OCI-LY3 (cell line): ENCODE measurements at regions not wholly inside any gene's neighbourhood (a gene's known extent, or its start where the extent isn't known, plus 50 kb on each side); places are given as distances from the start of the nearest gene placed in this dataset.

Experiments
- H2AFZ ChIP-seq: fragments of 200-600, 300-600 bp; shearing (Covaris generic); 2 replicates; pipeline ENCODE4 v1.6.0; 2014; ENCODE audit warnings: antibody characterized with exemption, low read depth, low read length
- H3K27ac ChIP-seq: fragments of 200-600, 300-600 bp; sonication (generic); 2 replicates; pipeline ENCODE4 v1.5.1; 2014; ENCODE audit warnings: mild to moderate bottlenecking, low read length, moderate library complexity, mixed read lengths
- H3K27me3 ChIP-seq: fragments of 200-600, 300-600 bp; sonication (generic); 2 replicates; pipeline ENCODE4 v1.6.1; 2014; ENCODE audit warnings: low read depth, low read length, mixed read lengths
- H3K36me3 ChIP-seq: fragments of 200-600, 300-600 bp; sonication (generic); replicated peaks from 2 replicates; pipeline ENCODE3; 2014; ENCODE audit warnings: low read depth, low read length, mixed read lengths
- H3K4me1 ChIP-seq: fragments of 300-600, 200-600 bp; sonication (generic); 2 replicates; pipeline ENCODE4 v1.6.1; 2014; ENCODE audit warnings: low read length, mixed read lengths
- H3K4me2 ChIP-seq: fragments of 200-600, 300-600 bp; sonication (generic); 2 replicates; pipeline ENCODE4 v1.6.1; 2014; ENCODE audit warnings: low read length, mixed read lengths
- H3K4me3 ChIP-seq: fragments of 300-600, 200-600 bp; sonication (generic); 2 replicates; pipeline ENCODE4 v1.5.1; 2014; ENCODE audit warnings: antibody characterized with exemption, mild to moderate bottlenecking, low read length, moderate library complexity
- H3K79me2 ChIP-seq: fragments of 300-600, 200-600 bp; shearing (Covaris generic); 2 replicates; pipeline ENCODE4 v1.6.1; 2014; ENCODE audit warnings: mild to moderate bottlenecking, low read length, mixed read lengths
- H3K9ac ChIP-seq: fragments of 300-600, 200-600 bp; shearing (Covaris generic); 2 replicates; pipeline ENCODE4 v1.6.0; 2014; ENCODE audit warnings: mild to moderate bottlenecking, low read length, moderate library complexity
- H3K9me3 ChIP-seq: fragments of 200-600, 300-600 bp; shearing (Covaris generic); 2 replicates; pipeline ENCODE4 v1.6.1; 2014; ENCODE audit warnings: low read length, mixed read lengths; ENCODE audit not compliant: insufficient read depth
- H4K20me1 ChIP-seq: fragments of 200-600, 300-600 bp; sonication (generic); 2 replicates; pipeline ENCODE4 v1.6.1; 2016; ENCODE audit warnings: low read length, mixed read lengths; ENCODE audit not compliant: insufficient read depth
- EZH2phosphoT487 ChIP-seq: fragments of 200-600 bp; shearing (Covaris generic); IDR thresholded peaks from 2 replicates; pipeline ENCODE4 v1.6.1; 2018; ENCODE audit warnings: antibody characterized with exemption, mixed run types, low read depth
- TF ChIP-seq, protein P1 (sequence below): fragments of 200-600, 300-600 bp; sonication (generic); IDR thresholded peaks from 2 replicates; pipeline ENCODE4 v1.5.1; 2014; ENCODE audit warnings: antibody characterized with exemption, low read length, low read depth

DNA sequence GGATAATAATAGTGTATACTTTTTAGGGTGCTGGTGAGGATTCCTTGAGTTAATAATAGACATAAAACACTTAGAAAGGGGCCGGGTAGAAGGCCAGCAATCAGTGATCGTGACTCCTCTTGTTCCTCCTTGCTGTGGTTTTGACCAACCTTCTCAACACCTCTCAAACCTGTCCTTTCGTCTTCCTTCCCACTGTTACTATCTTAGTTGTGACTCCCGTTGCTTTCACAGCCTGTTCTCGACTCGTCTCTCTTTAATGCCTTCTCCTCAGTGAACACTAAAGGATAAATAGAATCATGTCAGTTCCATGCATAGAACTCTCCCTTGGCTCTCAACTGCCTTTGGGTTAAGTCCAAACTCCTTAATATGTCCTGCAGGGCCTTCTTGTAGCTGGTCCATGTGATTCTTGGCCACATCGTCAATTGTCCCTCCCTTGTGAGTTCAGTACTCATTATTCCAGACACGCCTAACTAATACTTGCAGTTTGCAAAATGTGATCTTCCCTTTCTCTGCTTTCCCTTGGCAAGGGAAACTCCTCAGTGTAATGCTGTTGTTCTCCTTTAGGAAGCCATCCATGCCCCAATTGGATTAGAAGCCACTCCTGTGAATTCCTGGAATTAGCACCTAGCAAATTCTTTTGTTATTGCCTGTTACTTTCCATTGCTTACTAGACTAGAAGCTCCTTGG, 164.9 kb downstream of the UTRN start:
- no peak overlapping the region for H3K4me3 ChIP-seq
- H3K79me2 ChIP-seq = no peaks in the 10 kb centered on the region
- H3K9me3 ChIP-seq = no peaks in the 10 kb centered on the region
- H3K4me1 ChIP-seq = no peaks in the 10 kb centered on the region
- TF ChIP-seq, protein P1, sequence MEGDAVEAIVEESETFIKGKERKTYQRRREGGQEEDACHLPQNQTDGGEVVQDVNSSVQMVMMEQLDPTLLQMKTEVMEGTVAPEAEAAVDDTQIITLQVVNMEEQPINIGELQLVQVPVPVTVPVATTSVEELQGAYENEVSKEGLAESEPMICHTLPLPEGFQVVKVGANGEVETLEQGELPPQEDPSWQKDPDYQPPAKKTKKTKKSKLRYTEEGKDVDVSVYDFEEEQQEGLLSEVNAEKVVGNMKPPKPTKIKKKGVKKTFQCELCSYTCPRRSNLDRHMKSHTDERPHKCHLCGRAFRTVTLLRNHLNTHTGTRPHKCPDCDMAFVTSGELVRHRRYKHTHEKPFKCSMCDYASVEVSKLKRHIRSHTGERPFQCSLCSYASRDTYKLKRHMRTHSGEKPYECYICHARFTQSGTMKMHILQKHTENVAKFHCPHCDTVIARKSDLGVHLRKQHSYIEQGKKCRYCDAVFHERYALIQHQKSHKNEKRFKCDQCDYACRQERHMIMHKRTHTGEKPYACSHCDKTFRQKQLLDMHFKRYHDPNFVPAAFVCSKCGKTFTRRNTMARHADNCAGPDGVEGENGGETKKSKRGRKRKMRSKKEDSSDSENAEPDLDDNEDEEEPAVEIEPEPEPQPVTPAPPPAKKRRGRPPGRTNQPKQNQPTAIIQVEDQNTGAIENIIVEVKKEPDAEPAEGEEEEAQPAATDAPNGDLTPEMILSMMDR = no peak
- no peak for TF ChIP-seq EZH2phosphoT487
- H3K27me3 ChIP-seq = no peaks in the 10 kb centered on the region
- no peak overlapping the region for H3K4me2 ChIP-seq
- H3K36me3 ChIP-seq = no peaks in the 10 kb centered on the region
- no peaks in the 10 kb centered on the region for H4K20me1 ChIP-seq
- no peak overlapping the region for H3K27ac ChIP-seq
- no peak overlapping the region for H3K9ac ChIP-seq
- H2AFZ ChIP-seq = no peak overlapping the region

DNA sequence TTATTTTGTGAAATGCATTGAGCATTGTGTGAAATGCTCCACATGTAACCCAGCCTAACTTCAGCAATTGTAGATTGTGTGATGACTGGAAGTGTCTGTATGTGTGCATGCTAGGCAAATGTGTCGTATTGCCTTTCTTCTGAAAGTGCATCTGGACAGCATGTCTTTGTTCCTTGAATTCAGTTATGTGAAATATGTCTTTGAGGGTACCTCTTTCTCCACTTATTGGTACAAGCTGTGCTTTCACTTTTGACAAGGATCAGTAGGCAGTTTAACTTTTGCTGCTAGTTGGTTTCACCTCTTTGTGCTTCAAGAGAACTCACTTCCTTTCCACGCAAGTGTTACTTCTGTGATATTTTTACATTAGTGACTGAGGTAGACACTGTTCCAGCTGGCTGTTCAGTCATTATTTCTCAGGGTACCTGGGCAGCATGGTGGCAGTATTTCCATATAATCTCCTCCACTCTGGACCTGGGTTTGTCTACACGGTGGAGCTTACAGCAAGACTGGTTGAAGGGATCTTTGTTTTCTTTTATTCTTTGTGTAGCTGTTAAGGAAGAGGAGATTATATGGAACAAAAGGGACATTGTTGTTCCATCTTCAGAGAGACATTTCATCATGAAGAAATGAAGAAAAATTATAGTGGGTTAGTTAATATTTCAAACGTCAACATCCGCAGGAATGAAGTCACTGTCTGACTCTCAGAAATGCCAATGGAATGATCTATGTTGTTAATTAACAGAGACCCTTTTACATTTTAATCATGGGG, 175.4 kb downstream of the UTRN start:
- no peak overlapping the region for H3K4me3 ChIP-seq
- no peaks in the 10 kb centered on the region for H3K79me2 ChIP-seq
- no peak for TF ChIP-seq EZH2phosphoT487
- TF ChIP-seq, protein P1 = no peak
- H3K9me3 ChIP-seq = no peaks in the 10 kb centered on the region
- H2AFZ ChIP-seq = no peak overlapping the region
- no peaks in the 10 kb centered on the region for H3K4me1 ChIP-seq
- H3K9ac ChIP-seq = no peak overlapping the region
- H3K36me3 ChIP-seq = no peaks in the 10 kb centered on the region
- no peaks in the 10 kb centered on the region for H4K20me1 ChIP-seq
- H3K27me3 ChIP-seq = no peaks in the 10 kb centered on the region
- no peak overlapping the region for H3K27ac ChIP-seq
- no peak overlapping the region for H3K4me2 ChIP-seq

DNA sequence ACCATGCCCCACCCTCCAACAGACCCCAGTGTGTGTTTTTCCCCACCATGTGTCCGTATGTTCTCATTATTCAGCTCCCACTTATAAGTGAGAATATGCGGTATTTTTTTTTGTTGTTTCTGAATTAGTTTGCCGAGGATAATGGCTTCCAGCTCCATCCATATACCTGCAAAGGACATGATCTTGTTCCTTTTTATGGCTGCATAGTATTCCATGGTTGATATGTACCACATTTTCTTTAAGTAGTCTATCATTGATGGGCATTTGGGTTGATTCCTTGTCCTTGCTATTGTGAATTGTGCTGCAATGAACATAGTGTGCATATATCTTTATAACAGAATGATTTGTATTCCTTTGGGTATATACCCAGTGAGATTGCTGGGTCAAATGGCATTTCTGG, 176.9 kb downstream of the UTRN start:
- H3K9me3 ChIP-seq = no peaks in the 10 kb centered on the region
- no peak for TF ChIP-seq EZH2phosphoT487
- TF ChIP-seq, protein P1 = no peak

DNA sequence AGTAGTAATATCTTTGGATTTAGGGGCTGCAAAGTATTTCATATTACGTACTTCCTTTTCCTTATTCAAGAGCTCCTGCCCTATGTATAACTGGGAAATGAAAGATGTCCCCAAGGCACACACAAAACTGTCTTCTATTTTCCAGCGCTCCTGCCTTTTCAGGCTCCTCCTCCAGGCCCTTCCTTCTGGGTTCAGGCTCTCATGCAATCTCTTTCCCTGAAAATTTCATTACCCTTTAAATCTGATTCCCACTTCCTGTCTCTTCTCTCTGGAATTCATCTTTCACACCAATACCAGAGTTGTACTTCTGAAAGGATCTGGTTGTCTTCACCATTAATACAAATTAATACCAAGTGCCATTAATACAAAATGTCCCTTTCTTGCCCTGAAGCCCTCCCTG, 181.6 kb downstream of the UTRN start:
- H3K79me2 ChIP-seq = no peaks in the 10 kb centered on the region
- no peaks in the 10 kb centered on the region for H3K27me3 ChIP-seq
- no peak overlapping the region for H3K4me2 ChIP-seq
- no peaks in the 10 kb centered on the region for H3K9me3 ChIP-seq
- no peak overlapping the region for H3K27ac ChIP-seq
- H3K9ac ChIP-seq = no peak overlapping the region
- H2AFZ ChIP-seq = no peak overlapping the region
- TF ChIP-seq, protein P1 = no peak
- no peak for TF ChIP-seq EZH2phosphoT487
- H3K4me3 ChIP-seq = no peak overlapping the region
- no peaks in the 10 kb centered on the region for H3K36me3 ChIP-seq
- H4K20me1 ChIP-seq = no peaks in the 10 kb centered on the region
- no peaks in the 10 kb centered on the region for H3K4me1 ChIP-seq

More for the DNA sequence above, 176.9 kb downstream of the UTRN start:
- H3K79me2 ChIP-seq = no peaks in the 10 kb centered on the region
- no peaks in the 10 kb centered on the region for H4K20me1 ChIP-seq
- H2AFZ ChIP-seq = no peak overlapping the region
- no peak overlapping the region for H3K27ac ChIP-seq
- no peaks in the 10 kb centered on the region for H3K36me3 ChIP-seq
- no peak overlapping the region for H3K4me3 ChIP-seq
- no peaks in the 10 kb centered on the region for H3K4me1 ChIP-seq
- no peak overlapping the region for H3K4me2 ChIP-seq
- no peak overlapping the region for H3K9ac ChIP-seq
- H3K27me3 ChIP-seq = no peaks in the 10 kb centered on the region
